GM19025 (cell line): ENCODE measurements at regions not wholly inside any gene's neighbourhood (a gene's known extent, or its start where the extent isn't known, plus 50 kb on each side); places are given as distances from the start of the nearest gene placed in this dataset.
"Not testable (repeated sequence)": the region's sequence is repeated elsewhere in the genome, so short reads cannot be mapped to it uniquely, and the experiment has no call there.

Experiments used
- ATAC-seq: cut with Tn5 transposase; IDR thresholded peaks from one replicate; pipeline ENCODE4 v1.9.1; 2021; ENCODE audit warnings: mild to moderate bottlenecking, low read depth, moderate library complexity; ENCODE audit not compliant: unreplicated experiment

DNA sequence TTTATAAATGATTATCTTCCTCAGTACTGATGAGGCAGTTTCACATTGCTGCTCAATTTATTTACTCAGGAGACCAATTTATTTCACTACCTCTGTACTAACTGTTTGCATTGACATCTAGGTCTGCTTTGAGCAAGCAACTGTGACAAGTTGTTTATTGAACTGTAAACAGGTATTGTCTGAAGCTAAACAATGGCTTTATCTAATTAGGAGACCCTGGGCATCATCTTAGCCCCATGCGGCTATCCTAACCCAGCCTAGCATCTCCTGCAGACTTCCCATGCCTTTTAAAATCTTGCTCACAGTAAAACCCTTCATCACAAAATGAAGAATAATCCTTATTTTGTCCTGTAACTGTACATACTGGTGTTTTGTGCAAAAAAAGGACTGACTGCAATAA is 348.2 kb downstream of the RWDD3 start:
- ATAC-seq = no peak

DNA sequence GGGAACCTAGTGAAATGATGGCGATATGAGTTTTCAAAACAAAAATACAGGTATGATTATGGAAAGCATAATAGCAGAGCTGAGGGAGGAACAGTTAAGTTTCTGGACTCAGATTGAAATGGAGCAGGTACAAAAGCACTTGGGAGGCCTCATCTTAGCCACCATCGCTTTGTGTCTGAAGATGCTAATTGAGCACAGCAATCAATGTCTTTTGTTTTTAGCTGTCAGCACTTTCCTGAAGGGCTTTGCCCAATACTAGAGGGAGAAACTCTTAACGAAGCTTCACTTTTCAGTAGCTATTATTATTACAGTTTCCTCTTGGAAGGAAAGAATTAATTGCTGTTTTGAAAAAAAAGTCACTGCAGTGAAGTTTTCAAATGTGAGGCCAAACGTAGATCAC is 348.7 kb downstream of the RWDD3 start:
- ATAC-seq = no peak

DNA sequence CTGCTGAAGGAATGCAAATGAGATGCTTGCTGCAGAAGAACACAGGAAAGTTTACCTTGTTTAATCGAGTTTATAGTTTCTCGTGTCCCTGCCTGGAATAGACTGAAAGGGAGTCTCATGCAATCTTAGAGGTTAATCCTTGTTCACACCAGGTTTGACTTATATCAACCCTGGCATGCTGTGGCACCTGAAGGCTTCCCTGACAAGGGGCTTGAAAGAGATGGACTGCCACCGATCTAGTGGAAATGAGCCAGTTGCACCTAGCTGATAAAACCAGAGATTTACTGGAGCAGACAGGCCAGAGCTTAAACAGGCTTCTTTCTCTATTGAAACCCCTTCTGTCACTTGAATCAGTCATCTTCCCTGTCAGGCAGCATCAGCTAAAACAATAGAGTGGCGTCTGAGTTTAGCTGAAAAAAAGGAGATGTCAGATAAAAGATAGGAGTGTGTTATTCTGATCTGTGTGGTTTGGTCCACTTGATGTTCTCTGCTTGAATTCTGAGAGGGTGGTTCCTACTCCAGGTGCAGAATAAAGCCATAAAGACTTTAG is 349.7 kb downstream of the RWDD3 start:
- ATAC-seq = no peak

DNA sequence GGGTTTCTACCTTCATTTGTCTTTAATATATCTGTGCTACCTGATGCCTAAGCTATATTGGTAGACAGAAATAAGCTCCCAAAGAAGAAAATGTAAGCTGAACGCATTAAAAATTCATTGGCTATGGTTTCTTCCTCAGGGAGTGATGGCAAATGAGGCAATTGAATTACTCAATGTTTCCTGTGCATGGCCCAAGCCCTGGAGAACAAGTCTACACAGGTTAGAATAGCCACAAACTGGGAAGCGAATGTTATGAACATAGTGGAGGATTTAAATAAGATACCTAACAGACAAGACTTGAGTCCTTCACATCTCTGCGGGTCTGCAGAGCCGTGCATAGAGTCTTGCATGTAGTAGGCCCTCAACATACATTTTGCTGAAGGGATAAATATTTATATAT is 350.3 kb downstream of the RWDD3 start:
- no peak for ATAC-seq

GRCh38 chr1:95604771-95605170 is 370.8 kb downstream of the RWDD3 start:
- no peak for ATAC-seq

DNA sequence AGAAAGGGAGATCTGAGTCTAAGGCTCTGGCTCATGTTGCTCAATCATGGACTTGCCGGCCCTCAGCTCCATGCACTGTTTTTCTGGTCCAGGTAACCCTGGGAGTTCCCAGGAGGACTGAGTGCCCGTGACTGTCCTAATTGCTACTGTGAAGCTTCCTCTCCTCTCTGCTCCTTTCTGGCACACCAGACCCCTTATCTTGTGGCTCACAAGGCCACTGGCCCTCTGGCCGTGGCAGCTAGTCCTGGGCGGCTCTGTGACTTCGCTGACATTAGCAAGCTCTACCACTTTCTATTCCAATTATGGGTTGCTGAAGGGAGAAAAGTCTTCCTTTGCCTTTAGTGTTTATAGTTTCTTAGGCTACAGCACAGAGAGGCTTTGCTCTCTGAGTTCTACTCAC is 380.2 kb downstream of the RWDD3 start:
- ATAC-seq = no peak

DNA sequence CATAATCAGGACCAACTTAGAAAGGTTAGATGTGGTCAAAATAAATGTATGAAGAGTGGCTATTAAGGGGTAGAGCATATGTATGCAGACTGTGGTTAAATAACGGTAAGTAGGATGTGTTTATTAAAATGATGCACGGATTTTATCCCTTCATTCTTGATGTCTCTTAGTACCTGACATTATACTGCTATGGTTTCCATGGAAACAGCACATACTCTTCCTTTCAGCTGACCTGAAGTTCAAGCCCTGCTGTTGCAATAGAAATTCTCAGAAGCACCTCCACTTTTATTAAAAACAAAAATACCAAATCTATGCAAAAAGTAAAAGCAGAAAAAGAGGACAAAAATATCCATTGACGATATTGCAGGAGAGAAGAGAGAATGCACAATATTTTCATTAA is 381.4 kb downstream of the RWDD3 start:
- ATAC-seq = no peak

GRCh38 chr1:95620076-95620475 is 386.1 kb downstream of the RWDD3 start:
- no peak for ATAC-seq

- no peak for ATAC-seq
Measured at GRCh38 chr1:95622609-95623008, 388.6 kb downstream of the RWDD3 start.

DNA sequence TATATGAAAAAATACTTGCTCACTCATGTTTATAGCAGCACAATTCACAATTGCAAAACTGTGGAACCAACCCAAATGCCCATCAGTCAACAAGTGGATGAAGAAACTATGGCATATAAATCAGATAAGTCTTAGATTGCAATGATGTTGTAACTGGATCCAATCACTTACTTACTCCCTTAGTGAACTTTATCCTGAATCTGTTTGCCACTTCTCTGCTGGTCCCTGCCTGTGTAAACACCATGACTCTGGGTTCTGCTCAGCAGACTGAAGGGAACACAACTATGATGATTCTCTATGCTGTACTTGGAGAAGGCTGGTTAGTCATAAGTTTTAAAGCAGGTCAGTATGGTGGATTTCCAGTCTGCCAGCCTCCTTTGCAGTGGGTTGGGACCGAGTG is 391.2 kb downstream of the RWDD3 start:
- ATAC-seq = no peak

DNA sequence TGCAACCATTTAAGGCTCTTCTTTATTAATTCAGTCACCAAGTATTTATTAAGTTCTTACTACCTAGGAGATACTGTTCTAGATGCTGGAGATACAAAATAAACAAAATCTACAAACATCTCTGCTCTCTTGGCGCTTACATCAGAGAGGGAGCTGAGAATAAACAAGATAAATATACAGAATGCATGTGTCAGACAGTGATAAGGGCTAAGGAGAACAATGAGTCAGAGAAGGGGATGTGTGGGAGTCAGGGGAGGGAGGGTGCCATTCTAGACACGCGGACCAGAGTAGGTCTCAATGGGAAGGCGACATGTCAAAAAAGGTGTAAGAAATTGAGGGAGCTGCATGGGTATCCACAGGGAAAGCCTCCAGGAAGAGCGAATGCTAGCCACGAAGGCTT is 393.2 kb downstream of the RWDD3 start:
- ATAC-seq = no peak

- ATAC-seq = no peak
Measured at GRCh38 chr1:95631695-95632094, 397.7 kb downstream of the RWDD3 start.

DNA sequence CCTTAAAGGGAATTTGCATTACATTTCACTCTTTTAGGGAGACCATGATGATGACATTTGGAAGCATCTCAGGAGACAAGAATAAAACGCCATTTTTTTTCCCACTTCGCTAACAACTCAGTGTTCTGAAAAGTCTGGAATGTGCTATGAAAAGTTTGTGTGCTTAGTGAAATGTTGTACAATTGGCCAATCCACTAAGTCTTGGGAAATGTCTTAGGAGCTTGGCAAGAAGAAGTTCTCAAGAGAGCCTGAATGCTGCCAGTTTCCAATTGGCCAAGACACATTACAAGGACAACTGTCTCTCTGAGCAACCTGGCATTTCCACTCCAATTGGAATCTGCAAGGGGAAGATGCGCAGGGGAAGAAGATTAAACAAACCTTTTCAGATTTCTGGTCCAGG is 401.8 kb downstream of the RWDD3 start:
- ATAC-seq = no peak

DNA sequence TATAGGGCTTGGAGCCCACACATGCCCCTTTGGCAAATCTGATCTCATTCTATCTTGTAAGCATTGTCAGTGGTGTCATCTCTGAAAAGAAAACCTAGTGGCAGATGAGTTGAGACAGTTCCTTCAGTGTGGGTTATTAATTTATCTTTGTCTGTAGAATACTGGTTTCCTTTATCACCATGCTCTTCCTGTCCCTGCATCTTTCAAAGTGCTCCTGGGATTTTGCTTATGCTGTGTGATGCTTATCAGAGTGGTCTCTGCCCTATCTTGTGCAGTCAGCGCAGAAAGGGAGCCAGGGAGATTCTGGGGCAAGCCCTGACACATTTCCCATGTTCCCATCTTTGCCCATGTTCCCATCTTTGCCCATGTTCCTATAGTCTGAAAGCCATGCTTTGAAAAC is 402.9 kb downstream of the RWDD3 start:
- ATAC-seq = no peak

DNA sequence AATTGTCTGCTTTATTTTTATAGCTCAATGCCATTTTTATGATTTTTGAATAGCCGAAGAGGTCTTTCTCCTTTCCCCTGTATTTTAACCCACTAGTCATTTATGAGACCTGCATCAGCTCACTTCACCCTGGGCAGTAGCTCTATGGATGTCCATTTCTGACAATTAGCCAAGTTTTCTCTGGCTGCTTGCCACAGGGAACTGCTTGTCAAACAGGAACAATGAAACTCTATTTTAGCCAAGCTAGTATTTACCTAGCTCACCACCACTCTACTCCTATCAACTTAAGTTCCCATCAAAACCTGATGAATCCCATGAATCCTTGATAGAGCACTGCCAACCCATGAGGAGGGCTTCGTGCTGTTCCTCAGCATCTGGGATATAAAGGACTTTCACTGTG is 406.7 kb downstream of the RWDD3 start:
- no peak for ATAC-seq

GRCh38 chr1:95641386-95641785 is 407.4 kb downstream of the RWDD3 start:
- no peak for ATAC-seq

DNA sequence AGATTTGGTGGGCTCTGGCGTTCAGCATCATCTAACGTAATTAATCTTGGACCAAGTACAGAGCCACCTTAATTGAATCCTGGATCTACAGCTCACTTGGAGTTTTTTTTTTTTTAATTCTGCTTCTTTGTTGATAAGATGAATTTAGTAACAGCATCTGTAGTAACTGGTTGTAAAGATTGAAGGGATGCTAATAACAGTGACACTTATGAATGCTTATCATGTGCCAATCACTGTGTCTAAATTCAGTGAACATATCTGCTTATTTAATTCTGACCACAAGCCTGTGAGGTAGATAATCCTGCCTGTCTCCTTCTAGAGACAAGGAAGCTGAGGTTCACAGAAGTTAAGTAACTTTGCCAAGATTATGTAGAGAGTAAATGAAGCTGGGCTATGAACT is 408.0 kb downstream of the RWDD3 start:
- ATAC-seq = no peak

GRCh38 chr1:95643071-95643470 is 409.1 kb downstream of the RWDD3 start:
- no peak for ATAC-seq

DNA sequence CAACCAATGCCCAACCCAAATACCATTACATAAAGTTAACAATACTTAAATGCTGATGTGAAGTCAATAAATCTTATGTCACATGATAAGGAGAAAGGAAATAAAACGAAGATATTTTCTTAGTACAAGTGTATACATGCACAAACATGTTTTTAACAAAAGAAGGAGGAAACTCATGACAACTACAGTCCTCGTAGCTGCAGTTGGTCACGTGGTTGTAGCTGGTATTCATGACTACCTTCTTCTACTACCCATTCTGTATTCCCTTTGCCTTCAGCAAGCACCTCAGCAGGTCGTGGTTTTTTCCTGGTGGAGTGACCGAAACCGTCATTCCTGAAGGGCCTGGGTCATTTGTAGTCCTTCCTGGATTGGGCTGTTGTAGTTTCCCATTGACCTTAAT is 411.1 kb downstream of the RWDD3 start:
- ATAC-seq = not testable (repeated sequence)

DNA sequence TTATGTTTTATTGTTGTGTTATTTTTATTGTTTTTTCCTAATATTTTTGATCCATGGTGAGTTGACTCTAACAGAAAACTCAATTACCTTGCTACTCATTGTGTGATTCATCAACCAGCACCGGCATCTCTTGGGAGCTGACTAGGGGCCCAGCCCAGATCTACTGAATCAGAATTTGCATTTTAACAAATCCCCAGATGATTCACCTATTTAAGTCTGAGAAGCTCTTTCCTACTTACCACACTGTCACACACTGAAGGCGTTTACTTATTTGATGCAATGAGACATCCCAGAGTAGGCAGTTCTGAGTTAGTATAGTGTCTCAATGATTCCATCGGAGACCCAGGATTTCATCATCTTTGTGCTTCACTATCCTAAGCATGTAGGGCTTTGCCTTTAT is 416.6 kb downstream of the RWDD3 start:
- no peak for ATAC-seq

DNA sequence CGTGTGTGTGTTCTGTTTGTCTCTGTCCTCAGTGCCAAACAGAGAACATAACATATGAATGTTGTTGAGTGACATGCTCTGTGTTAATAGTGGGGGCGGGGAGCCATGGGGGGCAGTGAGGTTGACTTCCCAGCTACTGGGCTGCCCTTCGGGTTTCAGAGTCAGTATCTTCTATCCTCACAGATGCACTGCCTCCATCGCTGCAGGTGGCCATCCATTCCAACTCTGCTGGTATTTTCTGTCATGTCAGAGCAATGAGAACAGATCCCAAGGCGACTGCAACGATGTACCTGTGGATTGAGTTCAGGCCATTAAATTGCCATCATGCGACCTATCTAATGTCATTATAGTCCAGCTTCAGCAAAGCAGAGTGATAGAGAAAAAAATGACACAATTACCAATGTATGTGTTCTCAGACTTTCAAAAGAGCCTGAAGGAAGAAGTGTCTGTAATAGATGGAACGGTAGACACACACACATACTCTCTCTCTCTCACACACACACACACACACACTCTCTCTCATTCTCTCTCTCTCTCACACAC is 418.5 kb downstream of the RWDD3 start:
- no peak for ATAC-seq

DNA sequence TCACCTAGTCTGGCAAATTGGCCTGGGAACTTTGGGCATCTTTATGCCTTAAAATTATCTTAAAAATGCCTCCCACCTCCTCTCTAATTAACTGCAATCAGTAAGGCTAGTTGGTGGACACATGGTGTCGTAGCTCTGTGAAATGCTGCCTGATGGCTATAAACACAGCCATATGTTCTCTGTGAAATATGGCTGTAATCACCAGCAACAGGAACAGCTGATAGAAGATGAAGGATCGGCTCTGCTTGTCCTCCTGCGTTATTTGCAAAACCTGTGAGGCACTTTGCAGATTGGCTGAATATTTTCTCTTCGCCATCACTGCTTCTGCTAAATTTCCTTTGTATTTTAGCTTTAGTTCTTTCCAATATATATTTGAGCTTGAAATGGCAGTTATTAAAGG is 419.6 kb downstream of the RWDD3 start:
- ATAC-seq = no peak
